NCI-H128 (cell line): ENCODE measurements at regions not wholly inside any gene's neighbourhood (a gene's known extent, or its start where the extent isn't known, plus 50 kb on each side); places are given as distances from the start of the nearest gene placed in this dataset.

Experiments used
- DNase-seq: peaks from one replicate; lab custom pipeline; 2025; ENCODE audit not compliant: unreplicated experiment; lab: John Stamatoyannopoulos, UW

DNA sequence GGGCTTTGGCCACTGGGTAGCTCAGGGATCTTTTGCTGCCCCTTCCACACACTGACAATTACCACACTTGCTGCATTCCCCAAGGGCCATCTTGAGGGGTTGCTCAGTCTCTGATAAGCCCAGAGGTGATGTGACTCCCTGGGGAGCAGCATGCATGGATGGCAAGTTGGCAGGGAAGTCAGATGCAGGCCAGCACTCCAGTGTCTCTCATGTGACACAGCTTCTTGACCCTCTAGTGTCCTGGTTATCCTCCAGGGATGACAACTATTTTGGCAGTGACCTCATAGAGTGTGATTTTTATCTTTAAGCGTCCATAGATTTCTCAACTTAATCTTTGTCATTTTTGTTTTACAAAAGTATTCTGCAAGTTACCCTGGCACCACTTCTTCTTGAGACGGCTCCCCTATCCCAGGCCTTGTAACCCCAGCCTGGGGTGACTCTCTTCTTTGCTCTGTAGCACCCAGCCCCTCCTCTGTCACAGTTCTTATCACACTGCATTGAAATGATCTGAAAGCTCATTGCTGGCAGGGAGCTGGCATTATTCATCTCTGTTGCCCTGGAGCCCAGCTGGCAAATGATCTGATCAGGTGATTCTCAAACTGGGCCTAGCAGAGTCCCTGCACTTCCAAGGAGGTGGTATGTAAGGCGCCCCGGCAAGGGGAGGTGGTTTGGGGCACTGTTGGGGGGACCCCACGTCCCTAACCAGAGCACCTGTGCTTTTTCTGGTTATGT lies 72.6 kb downstream of the TENT5C start:
- DNase-seq: no peak

DNA sequence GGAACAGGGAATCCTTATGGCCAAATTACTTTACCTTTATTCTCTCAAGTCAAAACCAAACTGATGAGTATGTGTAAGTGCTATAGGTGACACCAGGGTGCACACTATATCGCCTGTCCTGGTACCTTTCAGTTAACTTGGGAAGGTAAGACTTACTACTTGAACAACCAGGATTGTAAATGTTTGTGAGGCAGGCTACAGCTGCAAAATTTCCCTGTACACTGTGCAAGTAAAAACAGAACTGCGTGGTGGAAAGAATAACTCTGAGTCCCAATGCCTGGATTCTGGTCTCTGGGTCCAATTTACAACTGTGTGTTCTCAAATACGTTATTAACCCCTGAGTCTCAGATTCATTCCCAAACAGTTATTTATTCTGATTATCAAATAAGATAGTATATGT lies 73.5 kb downstream of the TENT5C start:
- no peak for DNase-seq

DNA sequence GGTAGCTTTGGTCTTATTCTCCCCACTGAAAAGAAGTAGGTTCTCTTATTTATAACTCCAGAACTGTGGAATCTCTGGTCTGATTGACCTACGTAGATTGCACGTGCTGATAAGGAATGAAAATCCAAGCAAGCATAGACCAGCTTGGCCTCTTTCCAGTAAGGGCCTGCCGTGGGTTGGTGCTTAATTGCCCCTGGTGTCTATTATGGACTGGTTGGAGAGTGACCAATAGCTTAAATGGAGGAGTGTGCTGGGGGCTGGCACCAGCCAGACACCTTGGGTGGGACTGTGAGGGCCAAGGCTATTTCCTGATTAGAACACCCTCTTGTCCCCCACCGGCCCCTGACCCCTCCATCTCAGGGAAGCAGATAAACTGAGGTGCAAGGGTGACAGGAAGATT lies 74.0 kb downstream of the TENT5C start:
- no peak for DNase-seq

DNA sequence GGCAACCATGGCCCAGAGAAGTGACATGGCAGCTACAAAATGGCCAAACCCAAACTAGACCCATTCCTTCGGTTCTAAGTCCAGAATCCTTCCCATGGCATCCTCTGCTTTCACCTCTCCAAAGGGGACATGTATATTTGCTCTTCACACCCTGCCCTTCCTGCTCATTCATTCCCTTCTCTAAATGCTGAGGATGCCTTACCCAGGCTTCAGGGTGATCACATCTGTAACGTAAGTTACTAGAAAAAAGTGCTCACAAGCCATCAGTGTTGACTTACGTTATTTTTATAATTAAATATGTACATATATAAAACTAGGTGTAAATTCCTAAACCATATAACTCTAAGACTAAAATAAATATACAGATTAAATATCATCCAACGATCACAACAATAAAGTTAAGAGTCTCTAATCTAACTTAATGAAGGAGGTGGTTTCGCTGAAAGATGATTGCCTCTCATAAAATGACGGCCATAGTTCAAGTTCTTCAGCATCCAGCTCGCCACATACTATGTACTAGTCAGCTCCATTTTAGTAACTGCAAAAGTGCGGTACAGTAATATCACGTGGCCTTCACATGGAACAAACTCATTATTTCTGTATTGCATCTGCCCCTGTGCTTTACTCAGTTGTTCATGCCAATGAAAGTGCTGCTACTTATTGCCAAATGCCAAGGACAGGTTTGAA lies 74.6 kb downstream of the TENT5C start:
- no peak for DNase-seq

DNA sequence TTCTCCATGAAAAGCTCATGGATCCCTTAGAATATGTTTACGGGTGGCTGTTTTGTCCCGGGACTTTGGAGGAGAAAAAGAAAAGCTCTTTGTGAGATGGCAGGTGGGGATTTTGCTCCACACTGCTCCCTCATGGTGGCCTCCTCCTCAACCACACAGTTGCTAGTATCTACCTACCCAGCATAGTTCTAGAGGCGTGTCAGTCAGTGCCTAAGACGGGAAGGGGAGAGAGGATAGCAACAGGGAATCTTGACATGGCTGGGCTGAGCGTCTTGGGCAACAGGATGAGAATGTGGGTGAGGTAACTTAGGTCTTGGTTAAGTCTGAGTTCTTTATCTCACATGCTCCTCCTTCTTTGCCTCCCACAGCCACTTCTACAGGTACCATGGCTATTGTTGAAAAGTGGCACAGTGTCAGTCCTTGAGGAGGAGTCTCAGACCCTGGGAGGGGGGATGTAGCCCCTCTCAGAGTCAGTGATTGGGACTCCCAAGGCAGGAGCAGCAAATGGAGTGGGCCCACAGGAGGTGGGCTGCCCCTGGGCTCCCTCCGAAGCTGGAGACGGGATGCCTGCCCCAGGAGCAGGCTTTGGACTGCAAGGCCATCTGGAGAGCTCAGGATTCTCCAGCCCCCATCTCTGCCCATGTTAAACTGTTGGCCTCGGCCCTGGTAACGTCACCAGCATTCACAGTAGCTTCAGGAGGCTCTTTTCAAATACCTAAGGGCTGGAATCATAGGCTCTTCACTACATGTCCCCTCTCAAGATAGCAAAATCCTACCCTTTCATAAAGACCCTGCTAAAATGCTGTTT lies 75.4 kb downstream of the TENT5C start:
- no peak for DNase-seq

DNA sequence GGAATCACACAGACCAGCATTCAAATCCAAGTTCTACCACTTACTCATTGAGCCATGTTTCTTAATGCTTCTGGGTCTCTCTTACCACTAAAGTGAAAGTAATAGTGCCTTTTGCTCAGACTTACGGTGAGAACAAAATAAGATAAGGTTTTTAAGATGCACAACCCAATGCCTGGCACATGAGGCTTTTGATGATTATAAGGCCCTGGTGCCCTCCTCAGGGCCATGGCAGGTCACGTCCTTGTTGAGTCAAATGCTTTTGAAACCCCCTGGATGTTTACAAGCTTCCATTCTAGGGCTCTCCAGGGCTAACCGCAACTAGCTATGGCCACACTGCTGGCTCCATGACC lies 76.0 kb downstream of the TENT5C start:
- no peak for DNase-seq

DNA sequence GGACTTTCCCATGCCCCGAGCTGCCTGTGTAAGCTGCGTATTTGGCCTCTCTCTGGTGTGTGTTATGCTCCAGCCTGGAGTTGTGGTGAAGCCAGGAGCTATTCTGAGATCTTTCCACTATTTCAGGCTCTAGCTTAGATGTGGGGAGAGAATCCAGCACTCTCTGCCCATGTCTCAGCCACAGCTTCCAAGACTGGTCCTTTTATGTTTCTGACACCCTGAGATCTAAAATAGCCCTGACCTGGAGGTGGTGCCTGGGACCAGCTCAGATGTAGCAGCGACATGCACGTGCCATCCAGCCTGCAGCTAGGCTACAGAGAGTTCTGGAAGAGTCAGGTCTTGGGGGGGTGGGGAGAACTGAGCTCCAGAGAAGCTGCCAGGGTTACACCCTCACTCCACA lies 76.5 kb downstream of the TENT5C start:
- no peak for DNase-seq

DNA sequence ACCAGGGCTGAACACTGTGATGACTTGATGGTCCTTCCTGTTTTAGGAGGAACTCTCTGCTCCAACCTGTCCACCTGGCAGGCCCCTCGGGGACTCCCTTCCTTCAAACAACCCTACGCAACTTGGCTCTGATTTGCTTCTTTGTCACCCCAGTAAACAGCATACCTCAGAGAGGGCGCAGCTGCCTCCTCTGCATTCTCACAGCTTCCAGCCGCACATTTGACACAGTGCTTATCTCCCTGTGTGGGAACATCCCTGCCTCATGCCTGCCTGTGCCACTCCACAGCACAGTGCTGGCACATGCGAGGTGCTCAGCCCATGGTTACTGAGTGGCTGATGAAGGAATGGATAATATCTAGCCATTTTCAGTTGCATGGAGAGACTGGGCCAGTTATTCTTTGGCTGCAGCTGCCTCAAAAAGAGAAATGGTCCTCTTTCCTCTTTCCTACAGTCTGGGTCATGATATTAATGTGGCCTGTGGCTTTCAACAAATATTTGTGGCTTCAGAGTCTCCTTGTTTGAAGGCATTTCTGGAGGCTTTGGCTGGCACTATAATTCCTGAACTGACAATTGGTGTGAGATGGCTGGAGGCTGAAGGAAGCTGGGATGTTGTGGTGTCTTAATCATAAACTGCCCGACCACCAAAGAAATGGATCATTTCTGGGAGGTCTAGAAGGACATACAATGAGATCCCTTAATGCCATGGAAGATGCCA lies 77.9 kb downstream of the TENT5C start:
- DNase-seq: no peak

DNA sequence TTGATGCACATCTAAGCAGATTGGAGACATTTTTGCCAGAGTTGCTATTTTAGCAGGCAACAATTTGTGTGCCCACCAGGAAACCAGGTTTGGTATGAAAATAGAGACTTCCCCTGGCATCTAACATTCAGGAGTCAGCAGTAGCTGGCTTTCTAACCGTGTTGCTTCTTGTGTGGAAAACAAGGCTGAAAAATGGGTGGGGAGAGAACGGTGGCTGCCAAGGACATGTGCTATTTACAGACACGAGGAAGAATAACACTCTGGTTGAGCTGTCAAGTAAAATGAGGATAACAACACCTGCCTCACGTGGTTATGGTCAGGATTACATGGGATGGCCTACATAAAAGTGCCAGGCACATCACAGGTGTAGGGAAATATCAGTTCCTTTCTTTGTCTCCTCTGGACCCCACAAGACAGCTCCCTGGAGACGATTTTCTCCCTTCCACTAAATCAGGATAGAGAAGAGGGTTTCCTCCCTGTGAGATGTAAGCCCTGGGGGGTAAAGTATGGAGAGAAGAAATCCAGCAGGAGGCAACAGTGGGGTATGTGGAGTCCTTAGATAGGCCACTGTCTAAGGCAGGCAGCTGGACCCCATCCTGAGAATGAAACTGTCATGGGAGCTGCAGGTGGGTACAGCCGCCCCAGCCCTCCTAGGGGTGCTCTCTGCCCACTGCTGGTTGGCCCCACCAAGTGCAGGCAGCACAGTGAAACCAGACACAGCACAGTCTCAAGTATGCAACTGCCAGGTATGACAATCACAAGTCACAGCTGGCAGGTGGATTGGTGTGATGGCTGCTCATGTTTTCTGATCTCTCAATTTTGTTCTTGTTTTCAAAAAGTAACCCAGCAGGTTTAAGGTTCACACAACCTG lies 80.3 kb downstream of the TENT5C start:
- DNase-seq: no peak

DNA sequence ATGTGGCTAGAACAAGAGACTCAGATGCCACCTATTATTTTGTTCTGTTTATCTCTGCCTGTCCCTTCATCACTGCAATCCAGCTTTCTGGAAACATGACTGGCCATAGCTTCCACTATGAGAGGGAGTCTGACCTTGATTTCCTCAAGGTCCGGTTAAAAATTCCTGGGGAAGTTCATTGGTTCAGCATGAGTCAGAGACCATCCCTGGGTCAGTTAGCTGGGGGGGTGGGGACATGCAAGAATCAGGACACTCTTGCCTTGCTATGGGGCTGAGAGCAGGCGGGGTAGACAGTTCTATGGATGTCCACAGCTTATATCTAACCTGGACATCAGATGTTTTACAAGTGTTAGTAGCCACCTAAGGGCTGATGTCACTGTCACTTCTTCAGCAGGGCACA lies 81.1 kb downstream of the TENT5C start:
- no peak for DNase-seq

DNA sequence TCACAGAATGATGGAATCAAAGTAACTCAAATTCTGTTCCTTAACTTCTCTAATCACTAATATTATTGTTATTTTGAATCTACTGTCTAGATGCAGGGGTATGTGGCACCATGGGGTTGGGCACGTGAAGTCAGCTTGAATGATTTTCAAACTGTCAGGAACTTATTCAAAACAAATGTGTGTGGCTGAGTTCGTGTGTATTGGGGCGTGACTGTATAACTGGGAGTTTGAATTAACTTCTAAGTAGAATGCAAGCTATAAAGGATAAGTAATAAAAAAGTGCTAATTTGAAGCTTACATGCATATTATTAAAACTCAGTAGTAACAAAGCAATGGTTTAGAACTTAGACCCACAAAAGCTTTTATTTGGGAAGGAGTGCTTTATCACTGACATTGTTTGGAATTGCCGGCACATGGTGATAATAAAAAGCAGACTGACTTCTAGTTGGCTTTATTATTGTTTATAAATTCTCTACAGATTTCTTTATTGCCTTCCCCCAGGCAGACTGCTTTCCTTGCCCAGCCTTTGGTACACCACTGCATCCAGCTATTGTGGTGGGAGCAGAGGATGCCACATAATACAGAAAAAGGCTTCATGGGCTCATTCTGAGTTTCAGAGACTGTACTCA lies 84.3 kb downstream of the TENT5C start:
- no peak for DNase-seq

DNA sequence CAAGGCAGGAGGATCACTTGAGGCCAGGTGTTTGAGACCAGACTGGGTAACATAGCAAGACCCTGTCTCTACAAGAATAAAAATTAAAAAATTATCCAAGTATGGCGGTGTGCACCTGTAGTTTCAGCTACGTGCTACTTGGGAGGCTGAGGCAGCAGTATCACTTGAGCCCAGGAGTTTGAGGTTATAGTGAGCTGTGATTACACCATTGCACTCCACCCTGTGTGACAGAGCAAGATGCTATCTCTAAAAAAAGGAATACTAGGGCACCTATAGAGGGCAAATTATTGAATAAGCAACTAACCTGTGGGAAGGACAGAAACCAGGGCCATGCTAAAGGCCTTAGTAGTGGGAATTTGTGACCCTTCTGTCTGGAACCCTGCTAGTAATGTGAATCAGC lies 86.1 kb downstream of the TENT5C start:
- DNase-seq: no peak

DNA sequence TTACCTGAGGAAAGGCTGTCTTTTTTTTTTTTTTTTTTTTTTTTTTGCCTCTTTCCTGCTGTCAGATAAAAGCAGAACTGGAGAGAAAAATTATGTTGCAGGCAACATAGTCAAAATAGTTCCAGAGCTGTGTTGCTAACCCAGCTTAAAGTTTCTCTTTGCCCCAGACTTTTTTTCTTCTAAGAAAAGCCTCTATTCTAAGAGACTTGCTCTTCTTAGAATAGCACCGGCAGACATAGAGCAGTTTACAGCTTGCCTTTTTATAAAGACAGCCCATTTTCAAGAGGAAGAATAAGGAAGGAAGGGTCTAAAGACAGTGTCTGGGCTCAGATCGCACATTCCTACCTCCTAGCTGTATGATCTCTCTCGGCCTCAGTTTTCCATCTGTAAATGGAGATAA lies 88.7 kb downstream of the TENT5C start:
- DNase-seq: no peak

DNA sequence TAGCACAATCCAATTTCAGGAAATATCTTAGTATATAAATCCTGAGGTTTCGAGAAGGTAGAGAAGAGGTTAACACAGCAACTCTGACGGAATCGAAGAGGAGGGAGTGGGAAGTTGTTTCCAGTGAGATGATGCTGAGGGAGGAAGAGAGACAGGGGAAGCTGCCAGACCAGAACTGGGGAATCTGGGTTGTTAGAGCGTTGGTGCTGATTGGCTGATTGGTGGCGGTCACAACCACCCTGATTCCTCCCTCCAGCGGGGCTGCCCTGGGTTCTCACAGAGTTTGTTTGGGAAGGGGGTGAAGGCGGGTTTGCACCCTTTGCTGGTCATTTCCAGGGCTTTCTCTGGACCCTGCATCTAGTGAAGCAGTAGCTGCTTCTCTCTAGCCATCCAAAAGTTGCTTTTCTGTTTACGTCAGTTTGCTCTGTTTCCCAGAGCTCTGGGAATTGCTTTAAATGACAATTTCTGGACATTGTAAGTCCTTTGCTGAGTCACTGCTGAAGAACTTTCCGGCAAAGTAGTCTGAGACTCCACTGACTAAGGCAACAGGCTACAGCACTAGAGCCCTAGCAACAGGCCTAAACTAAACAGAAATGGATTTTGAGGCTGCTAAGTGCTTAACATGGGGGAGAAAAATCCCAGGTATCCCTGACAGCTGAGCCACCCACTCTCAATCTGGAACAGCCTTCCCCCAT lies 90.1 kb downstream of the TENT5C start:
- no peak for DNase-seq

DNA sequence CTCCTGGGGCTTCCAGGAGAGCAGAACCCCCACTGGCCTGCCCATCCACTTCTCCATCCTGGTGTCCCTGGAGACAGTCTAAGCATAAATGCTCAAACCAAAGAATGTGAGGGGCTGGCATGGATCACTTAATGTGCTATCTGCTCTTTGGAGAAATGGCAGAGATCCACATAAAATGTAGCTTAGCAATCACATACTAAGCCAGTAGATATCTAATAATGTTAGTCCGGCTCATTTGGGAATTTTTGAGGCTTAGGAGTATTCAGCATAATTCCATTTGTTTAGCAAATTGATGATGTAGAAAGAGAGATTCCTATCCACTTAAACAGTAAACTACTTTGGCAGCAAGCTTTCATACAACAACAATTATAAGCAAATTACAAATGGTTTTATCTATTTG lies 90.7 kb downstream of the TENT5C start:
- no peak for DNase-seq

DNA sequence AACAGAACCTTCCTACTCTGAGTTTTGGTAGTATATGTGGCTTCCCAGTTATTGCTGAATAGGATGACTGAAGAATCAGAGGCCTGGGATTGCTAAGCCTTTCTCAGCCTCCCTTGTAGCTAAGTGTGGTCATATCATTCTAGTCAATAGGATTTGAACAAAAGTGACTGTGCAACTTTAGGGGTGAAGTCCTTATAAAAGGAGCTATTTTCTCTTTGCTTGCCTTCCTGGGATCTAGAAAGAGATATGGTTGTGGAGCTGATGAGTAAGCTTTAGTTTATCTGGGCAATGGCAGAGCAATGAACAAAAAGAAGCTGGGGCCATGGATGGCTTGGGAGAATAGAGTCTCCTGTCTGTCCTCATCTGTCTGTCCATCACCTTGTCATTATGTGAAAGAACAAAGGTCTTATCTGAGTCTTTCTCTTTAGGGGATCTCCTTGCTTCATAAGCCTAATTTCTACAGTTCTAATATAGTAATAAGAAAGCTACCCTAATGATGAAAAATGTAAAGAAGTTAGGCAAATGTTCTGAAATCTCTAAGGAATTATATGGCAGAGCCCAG lies 91.5 kb downstream of the TENT5C start:
- no peak for DNase-seq

DNA sequence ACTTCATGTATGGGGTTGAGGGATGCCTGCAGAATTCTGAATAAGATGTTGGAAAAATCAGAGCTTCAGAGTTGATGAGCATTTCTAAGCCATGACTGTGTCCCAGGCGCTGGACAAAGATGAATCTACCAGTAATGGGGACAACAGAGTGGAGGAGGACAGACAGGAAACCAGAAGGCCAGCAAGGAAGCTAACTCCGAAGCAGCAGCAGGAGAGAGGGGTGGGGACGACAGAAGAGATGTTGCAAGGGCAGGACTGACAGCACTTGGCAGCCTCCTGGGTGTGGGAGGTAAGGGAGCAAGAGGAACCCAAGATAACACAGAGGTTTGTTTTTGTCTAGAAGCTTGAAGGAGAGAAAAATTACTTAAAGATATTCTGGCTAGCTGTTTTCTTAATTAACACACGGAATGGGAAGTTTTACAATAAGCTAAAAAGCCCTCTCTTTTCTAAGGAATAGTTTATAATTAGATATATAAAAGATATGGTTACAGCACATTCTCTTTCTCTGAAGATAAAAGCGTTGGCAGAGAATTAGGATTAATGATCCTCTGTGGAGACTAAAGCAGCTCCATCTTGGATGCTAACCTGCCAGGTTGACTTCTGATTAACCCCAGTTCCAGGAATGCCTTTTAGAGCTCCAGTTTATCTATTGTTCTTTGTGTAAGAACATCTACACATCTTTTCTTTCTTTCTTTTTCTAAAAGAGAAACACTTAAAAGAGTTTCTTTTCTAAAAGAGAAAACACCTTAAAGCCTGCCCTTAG lies 92.7 kb downstream of the TENT5C start:
- DNase-seq: no peak

DNA sequence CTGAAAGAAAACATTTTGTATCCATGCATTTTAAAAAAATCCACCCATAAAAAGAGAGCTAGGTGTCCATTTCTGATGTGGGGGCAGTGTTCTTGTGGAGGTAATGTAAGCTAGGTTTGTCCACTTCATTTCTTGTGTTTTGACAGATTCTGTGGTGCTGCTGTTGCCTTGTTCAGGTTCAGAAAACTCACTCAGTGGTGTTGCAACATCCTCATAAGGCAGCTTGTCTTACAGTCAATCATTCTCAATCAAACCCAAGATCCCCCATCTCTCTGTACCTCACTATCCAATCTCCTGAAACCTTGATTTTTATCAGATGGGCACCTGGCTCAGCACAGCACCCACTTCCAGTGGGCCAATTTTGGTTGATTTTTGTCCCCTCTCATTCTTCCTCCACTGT lies 94.1 kb downstream of the TENT5C start:
- no peak for DNase-seq

DNA sequence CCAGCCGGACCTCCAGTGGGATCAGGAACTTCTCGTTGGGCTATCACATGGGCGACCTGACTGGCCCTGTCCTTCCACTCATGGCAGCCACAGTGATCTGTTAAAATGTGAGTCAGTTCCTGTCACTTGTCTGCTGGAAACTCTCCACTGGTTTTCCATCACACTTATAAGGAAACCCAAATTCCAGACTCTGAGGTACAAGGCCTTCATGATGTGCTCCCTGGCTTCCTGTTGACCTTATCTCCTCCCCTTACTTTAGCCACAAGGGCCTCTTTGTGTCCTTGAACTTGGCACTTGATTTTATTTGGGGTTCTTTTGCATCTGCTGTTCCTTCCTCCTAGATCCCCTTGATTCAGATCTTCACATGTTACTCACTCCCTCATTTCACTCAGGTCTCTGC lies 96.8 kb downstream of the TENT5C start:
- no peak for DNase-seq
